ENCODE measurements at regions not wholly inside any gene's neighbourhood (a gene's known extent, or its start where the extent isn't known, plus 50 kb on each side); places are given as distances from the start of the nearest gene placed in this dataset.

DNA sequence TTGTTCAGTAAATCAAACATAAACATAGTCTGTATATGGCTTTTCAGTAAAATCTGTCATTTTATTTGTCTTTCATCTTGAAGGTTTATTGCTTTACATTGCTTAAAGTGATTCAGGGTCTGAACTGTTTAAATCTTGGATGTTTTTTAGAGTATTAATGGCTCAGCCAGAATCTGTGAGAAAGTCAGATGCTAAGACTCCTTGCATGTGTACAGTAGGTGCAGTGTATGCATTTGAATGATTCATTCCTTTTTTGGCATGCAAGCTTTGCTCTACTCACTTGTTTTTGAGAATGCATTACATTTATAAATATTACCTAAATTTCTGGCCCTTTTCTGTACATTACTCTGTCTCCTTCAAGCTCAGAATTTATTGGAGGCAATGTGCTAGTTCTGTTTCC, 271.0 kb upstream of the RIOK2 start:
- no peaks in the 10 kb centered on the region for H3K27me3 Mint-ChIP-seq (ENCODE audit: insufficient read depth, unreplicated experiment)
- no peak overlapping the region for H3K4me3 Mint-ChIP-seq (ENCODE audit: unreplicated experiment)
- POLR2A ChIA-PET, result no interaction called here
- H3K27ac Mint-ChIP-seq (ENCODE audit: unreplicated experiment), result no peak overlapping the region
- no peaks in the 10 kb centered on the region for H3K36me3 Mint-ChIP-seq (ENCODE audit: insufficient read depth, unreplicated experiment)
- Histone ChIP-seq H3K27me3 (replicated peaks; ENCODE audit: control insufficient read depth, insufficient read depth, low read length) (no peaks in the 10 kb centered on the region), H3K4me1 (no peaks in the 10 kb centered on the region), H3K4me3 (ENCODE audit: low read depth, low read length) (no peak overlapping the region), H3K36me3 (ENCODE audit: control insufficient read depth, insufficient read depth, low read length) (no peaks in the 10 kb centered on the region), H3K9me3 (no peaks in the 10 kb centered on the region)
- TF ChIP-seq, protein P1, sequence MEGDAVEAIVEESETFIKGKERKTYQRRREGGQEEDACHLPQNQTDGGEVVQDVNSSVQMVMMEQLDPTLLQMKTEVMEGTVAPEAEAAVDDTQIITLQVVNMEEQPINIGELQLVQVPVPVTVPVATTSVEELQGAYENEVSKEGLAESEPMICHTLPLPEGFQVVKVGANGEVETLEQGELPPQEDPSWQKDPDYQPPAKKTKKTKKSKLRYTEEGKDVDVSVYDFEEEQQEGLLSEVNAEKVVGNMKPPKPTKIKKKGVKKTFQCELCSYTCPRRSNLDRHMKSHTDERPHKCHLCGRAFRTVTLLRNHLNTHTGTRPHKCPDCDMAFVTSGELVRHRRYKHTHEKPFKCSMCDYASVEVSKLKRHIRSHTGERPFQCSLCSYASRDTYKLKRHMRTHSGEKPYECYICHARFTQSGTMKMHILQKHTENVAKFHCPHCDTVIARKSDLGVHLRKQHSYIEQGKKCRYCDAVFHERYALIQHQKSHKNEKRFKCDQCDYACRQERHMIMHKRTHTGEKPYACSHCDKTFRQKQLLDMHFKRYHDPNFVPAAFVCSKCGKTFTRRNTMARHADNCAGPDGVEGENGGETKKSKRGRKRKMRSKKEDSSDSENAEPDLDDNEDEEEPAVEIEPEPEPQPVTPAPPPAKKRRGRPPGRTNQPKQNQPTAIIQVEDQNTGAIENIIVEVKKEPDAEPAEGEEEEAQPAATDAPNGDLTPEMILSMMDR (IDR thresholded peaks at IDR 0.05; ENCODE audit: insufficient read depth in 1 of 2, low read depth in 1 of 2, low read length in 1 of 2, severe bottlenecking in 1 of 2, unreplicated experiment in 1 of 2), result no peak
- CTCF ChIA-PET, result no interaction called here
- BruUV-seq (replicated peaks), result no TSS peak
- intact Hi-C loops (cut with micrococcal nuclease; ENCODE audit: unreplicated experiment), result no loop called here
- DNase-seq, result no peak
- H3K9me3 Mint-ChIP-seq (ENCODE audit: unreplicated experiment), result no peaks in the 10 kb centered on the region
- no peaks in the 10 kb centered on the region for H3K4me1 Mint-ChIP-seq (ENCODE audit: low read depth, unreplicated experiment)

DNA sequence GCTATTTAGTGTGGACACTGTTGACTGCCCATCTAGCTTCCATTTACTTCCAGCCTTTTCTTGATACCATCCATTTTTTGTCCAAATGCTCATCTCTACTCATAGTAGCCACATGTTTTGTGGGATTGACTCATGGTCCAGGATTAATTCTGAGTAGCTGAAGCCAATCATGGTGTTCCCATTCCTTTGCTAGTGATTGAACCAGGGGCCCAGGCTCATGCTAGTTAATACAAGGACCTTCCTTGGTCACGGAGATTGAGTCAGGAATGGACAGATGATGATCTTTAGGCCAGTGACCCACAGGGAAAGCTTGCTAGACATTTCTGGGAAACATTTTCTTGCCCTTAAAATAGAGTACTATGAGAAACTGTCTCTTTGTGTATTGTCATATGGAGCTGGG, 272.9 kb upstream of the RIOK2 start:
- CTCF ChIA-PET, result no interaction called here
- no peaks in the 10 kb centered on the region for H3K9me3 Mint-ChIP-seq (ENCODE audit: unreplicated experiment)

DNA sequence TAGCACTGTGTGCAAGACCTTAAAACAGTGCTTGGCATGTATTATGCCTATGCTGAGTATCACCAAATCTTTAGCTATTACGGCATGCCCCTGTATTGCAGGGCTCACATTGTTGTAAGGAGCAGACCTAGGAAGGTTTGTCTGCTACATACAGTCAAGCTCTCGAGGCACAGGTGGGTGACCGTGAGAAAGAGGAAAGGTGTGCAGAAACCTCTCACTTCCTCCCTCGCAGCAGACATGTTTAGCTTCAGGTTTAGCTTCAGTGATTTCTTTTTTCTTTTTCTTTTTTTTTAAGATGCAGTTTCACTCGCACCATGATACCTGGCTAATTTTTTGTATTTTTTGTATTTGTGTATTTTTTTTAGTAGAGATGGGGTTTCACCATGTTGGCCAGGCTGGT, 275.8 kb upstream of the RIOK2 start:
- DNase-seq, result no peak
- Histone ChIP-seq H3K9me3 (no peaks in the 10 kb centered on the region; the same call in 1 of the 2 replicates), H3K4me1 (no peaks in the 10 kb centered on the region), H3K27me3 (replicated peaks; ENCODE audit: control insufficient read depth, insufficient read depth, low read length) (no peaks in the 10 kb centered on the region), H3K4me3 (ENCODE audit: low read depth, low read length) (no peak overlapping the region), H3K36me3 (ENCODE audit: control insufficient read depth, insufficient read depth, low read length) (no peaks in the 10 kb centered on the region)
- BruUV-seq (replicated peaks), result no TSS peak
- H3K27ac Mint-ChIP-seq (ENCODE audit: unreplicated experiment), result no peak overlapping the region
- H3K9me3 Mint-ChIP-seq (ENCODE audit: unreplicated experiment), result no peaks in the 10 kb centered on the region
- ChIA-PET CTCF (no interaction called here), POLR2A (no interaction called here)
- intact Hi-C loops (cut with micrococcal nuclease; ENCODE audit: unreplicated experiment), result no loop called here
- H3K27me3 Mint-ChIP-seq (ENCODE audit: insufficient read depth, unreplicated experiment), result no peaks in the 10 kb centered on the region
- TF ChIP-seq, protein P1 (IDR thresholded peaks at IDR 0.05; ENCODE audit: insufficient read depth in 1 of 2, low read depth in 1 of 2, low read length in 1 of 2, severe bottlenecking in 1 of 2, unreplicated experiment in 1 of 2), result no peak
- no peaks in the 10 kb centered on the region for H3K36me3 Mint-ChIP-seq (ENCODE audit: insufficient read depth, unreplicated experiment)
- H3K4me1 Mint-ChIP-seq (ENCODE audit: low read depth, unreplicated experiment), result no peaks in the 10 kb centered on the region
- H3K4me3 Mint-ChIP-seq (ENCODE audit: unreplicated experiment), result no peak overlapping the region

More for the DNA sequence above, 272.9 kb upstream of the RIOK2 start:
- Mint-ChIP-seq H3K27ac (ENCODE audit: unreplicated experiment) (no peak overlapping the region), H3K4me1 (ENCODE audit: low read depth, unreplicated experiment) (no peaks in the 10 kb centered on the region), H3K36me3 (ENCODE audit: insufficient read depth, unreplicated experiment) (no peaks in the 10 kb centered on the region), H3K27me3 (ENCODE audit: insufficient read depth, unreplicated experiment) (no peaks in the 10 kb centered on the region), H3K4me3 (ENCODE audit: unreplicated experiment) (no peak overlapping the region)
- H3K9me3 ChIP-seq, result no peaks in the 10 kb centered on the region; the same call in 1 of the 2 replicates
- no peaks in the 10 kb centered on the region for H3K36me3 ChIP-seq (ENCODE audit: control insufficient read depth, insufficient read depth, low read length)
- TF ChIP-seq, protein P1 (IDR thresholded peaks at IDR 0.05; ENCODE audit: insufficient read depth in 1 of 2, low read depth in 1 of 2, low read length in 1 of 2, severe bottlenecking in 1 of 2, unreplicated experiment in 1 of 2), result no peak
- intact Hi-C loops (cut with micrococcal nuclease; ENCODE audit: unreplicated experiment), result no loop called here
- POLR2A ChIA-PET, result no interaction called here
- no TSS peak for BruUV-seq (replicated peaks)
- no peaks in the 10 kb centered on the region for H3K4me1 ChIP-seq
- H3K4me3 ChIP-seq (ENCODE audit: low read depth, low read length), result no peak overlapping the region
- DNase-seq, result no peak
- no peaks in the 10 kb centered on the region for H3K27me3 ChIP-seq (replicated peaks; ENCODE audit: control insufficient read depth, insufficient read depth, low read length)
